G401.6 (cell line): ENCODE measurements at regions not wholly inside any gene's neighbourhood (a gene's known extent, or its start where the extent isn't known, plus 50 kb on each side); places are given as distances from the start of the nearest gene placed in this dataset.
"Not testable (repeated sequence)": the region's sequence is repeated elsewhere in the genome, so short reads cannot be mapped to it uniquely, and the experiment has no call there.

ENCODE experiments used
- FAIRE-seq: peaks from 2 replicates; lab custom pipeline; 2012; peaks lifted over from hg19 to GRCh38; lab: Jason Lieb, UNC

DNA sequence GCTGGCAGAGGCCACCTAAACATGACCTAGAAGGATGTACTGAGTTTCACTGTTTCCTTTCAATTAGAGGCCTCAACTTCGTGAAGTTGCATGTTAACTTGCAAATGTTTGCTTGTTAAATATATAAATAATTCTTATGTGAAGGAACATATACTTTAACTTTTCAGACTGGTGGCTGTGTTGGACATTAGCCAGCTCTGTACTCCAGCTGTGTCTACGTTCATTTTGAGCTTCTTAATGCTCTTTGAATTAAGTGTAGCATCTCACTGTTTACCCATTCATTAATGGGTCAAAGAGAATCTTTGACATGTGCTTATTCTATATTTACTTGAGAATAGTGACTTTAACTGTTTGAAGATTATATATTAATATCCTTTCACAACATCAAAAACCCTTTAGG is 823.2 kb upstream of the ID2 start:
- no peak for FAIRE-seq

- no peak for FAIRE-seq
Measured at GRCh38 chr2:7860693-7861092, 821.2 kb upstream of the ID2 start.

GRCh38 chr2:7861910-7862702 is 819.8 kb upstream of the ID2 start:
- FAIRE-seq = no peak

DNA sequence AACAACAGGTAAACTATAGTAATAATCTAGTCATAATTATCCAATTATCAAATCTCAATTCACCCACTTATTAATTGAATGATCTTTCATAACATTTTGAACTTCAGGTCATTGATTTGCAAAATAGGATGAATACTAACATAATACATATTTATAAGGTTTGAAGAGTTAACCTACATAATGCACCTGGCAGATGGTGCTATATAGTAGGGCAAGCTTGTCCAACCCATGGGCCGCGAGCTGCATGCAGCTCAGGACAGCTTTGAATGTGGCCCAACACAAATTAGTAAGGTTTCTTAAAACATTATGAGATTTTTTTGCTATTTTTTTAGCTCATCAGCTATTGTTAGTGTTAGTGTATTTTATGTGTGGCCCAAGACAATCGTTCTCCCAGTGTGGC is 815.8 kb upstream of the ID2 start:
- FAIRE-seq = no peak

GRCh38 chr2:7866825-7867224 is 815.0 kb upstream of the ID2 start:
- FAIRE-seq = no peak

DNA sequence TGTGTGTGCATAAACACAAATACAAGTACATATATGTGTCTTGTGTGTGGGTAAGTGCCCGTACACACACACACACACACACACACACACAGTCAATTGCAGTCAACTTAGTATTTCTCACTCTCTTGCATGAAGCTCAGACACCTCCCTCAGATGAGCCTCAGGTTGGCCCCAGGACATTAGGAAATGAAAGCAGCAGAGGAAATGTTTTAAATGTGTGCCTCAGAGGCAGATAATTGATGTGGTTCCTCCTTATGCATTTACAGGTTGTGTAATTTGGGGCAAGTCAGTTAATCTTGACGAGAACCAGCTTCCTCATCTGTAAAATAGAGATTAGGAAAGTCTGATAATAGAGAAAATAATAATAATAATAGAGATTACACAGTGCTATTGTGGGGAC is 814.0 kb upstream of the ID2 start:
- no peak for FAIRE-seq

DNA sequence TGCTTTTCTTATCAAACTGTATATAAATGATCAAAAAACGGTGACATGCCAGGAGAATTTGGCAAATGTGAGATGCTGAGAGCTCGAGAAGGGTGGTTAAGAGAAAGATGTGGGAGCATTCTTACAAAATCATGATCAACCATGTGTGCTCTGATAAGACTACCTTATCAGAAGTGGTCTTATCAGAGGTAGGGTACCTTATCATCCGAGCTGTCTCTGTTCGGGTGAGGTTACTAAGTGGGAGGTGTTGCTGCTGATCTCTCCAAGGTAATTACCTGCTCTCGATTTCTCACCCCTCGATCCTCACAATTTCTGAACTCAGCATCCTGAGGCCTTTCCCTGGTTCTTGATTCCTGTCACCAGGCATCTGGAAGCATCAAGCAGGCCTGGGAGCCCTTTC is 813.0 kb upstream of the ID2 start:
- FAIRE-seq = no peak

GRCh38 chr2:7876445-7876844 is 805.4 kb upstream of the ID2 start:
- not testable (repeated sequence) for FAIRE-seq

GRCh38 chr2:7878266-7878665 is 803.6 kb upstream of the ID2 start:
- not testable (repeated sequence) for FAIRE-seq

- FAIRE-seq = no peak
Measured at GRCh38 chr2:7878786-7879482, 802.9 kb upstream of the ID2 start.

DNA sequence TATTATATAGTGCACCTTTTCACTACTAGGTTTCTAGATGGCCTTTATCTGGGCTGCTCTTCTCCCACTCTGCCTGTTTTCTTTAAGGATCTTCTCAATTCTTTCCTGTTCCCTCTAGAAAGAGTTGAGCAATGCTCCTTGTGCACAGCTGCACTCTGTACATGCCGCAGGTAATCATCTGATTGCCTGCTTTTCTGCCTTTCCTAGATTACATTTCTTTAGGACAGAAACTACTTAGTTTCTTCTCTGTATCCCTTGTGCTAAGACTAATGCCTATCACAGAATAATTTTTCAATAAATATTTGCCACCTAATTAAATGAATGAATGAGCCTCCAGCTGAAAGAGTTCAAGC is 802.4 kb upstream of the ID2 start:
- no peak for FAIRE-seq

- FAIRE-seq = no peak
Measured at GRCh38 chr2:7880126-7880525, 801.7 kb upstream of the ID2 start.

DNA sequence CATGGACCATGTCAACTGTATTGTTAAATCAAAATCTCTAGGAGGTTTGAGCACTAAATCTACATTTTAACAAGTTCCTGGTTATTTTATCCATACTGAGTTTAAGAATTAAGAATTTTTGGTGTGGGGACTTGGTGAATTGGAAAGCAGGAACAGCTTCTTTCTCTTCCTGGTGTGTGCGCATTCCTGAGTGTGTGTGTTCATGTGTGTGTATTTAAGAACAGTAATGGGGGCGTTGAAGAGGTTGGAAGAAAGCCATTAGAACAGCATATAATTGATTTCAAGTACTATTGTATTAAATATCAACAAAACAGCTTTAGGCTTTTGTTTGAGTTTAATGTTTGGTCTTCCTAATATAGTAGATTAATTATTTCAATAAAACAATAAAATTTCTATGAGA is 801.3 kb upstream of the ID2 start:
- no peak for FAIRE-seq

- no peak for FAIRE-seq
Measured at GRCh38 chr2:7881063-7881462, 800.8 kb upstream of the ID2 start.

DNA sequence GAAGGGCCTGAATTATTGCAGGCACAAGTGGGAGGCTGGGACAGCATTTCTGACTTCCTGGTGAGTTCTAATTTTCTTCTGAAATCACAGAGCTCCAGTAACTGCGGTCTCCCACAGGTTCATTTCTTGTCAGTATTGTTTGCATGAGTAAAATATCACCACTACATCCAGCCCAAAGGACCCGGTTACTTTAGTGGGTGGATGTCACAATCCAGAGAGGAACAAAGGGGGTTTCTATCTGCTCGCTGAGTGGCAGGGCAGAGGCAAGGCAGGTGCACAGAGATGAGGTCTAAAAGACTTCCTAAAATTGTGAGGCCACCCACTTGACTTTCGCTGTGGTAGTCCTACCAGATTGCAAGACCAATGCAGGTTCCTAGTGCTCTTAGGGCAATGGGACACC is 800.4 kb upstream of the ID2 start:
- FAIRE-seq = no peak

DNA sequence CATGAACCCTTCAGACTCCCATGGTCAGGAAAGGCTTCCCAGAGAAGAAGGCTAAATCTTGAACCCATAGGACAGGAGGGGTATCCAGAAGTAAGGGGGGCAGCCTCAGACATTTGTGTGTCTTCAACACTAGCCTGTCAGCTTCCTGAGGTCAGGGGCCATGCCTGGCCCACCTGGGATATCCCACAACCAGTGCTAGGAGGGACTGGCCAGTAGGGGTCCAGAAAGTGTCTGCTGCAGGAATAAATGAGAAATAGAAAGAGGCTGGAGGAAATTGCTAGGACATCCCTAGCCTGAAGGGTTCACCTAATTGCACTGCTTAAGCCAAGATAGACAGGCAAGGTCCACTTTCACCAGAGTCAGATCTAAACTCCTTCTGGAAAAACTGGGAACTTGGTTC is 799.6 kb upstream of the ID2 start:
- no peak for FAIRE-seq

DNA sequence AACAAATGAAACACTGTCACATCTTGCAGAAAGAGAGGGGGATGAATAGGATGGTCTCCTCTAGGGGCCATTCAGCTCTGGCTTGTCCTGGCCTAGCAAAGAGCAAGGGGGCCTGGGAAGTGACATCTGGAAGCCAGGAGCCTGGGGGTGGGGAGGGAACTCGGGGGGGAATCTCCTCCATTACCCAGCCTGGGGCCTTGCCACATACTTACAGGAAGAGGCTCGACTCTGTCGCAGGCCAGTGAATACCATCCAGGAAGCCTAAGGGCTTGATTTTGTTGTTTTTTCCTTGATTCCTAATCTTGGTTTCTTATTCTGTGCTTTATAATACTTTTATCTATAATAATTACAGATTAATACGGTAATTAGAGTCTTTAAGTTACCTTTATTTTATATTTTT is 797.5 kb upstream of the ID2 start:
- FAIRE-seq = no peak

DNA sequence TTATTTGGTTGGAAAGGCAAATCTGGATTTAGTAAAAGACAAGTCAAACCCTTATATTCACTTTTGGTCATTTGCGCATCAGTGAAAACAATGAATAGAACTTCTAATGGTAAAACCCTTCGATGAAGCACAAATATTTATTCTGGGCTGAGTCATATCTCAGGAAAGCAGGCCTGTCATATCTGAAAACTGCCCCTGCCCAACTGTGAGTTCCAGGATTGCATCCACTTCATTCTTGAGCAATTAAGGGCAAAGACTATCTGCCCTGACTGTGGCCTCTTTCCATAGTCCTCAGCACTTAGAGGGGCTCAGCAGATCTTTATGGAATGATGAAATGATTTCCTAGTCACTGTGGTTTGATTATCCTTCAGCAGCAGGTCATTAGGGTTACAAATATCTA is 795.2 kb upstream of the ID2 start:
- no peak for FAIRE-seq

- no peak for FAIRE-seq
Measured at GRCh38 chr2:7887441-7887840, 794.4 kb upstream of the ID2 start.

DNA sequence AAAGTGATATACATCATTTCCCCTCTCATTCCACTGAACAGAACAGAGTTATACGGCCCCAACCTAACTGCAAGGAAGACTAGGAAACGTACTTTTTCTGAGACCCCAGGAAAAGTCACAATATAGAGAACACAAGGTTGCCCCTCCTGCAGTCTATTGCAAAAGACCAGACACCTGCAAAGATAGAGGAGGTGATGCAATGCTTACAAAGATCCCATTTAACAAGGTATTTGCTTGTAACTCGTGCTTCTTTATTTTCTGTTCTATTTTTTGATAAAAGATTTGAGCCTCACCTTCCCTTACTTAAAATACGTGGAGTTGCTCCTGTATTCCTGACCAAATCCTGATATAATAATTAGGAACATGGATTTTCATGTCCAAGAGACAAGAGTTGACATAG is 793.0 kb upstream of the ID2 start:
- FAIRE-seq = no peak

DNA sequence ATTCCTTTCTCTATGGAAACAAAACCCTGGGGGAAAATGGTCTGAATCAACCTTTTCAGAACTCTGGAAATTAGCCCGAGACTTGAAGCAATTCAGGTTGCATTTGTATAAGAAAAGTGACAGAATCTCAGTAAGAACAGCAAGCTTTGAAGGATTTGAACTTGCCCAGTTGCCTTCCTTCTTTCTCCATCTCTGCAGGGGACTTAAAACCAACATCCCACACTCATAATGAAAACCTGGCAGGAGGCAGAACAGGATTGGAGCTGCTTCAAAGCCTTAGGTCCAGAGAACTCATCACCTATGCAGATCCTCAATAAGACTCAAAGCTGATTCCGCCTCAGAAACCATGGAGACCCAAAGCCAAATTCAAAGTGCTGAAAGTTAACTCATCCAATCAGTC is 790.5 kb upstream of the ID2 start:
- FAIRE-seq = no peak

DNA sequence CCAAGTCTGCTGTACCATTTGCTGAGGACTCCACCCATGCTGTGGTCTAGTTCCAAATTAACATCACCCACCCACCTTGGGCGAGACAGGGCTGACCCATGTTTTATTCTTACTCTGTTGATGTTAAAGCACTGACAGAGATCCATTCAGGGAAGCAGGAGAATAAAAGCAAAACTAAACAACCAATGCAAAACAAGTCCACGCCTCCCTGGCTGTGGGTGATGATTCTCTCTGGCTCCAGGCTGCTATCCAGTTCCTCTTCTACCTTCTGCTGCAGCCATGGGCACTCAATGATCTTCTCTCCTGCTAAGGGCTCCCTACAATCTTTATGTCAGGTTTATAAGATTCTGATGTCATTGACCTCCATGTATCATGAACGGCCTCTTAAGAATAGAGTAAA is 786.6 kb upstream of the ID2 start:
- FAIRE-seq = no peak

GRCh38 chr2:7896940-7897487 is 784.8 kb upstream of the ID2 start:
- no peak for FAIRE-seq

DNA sequence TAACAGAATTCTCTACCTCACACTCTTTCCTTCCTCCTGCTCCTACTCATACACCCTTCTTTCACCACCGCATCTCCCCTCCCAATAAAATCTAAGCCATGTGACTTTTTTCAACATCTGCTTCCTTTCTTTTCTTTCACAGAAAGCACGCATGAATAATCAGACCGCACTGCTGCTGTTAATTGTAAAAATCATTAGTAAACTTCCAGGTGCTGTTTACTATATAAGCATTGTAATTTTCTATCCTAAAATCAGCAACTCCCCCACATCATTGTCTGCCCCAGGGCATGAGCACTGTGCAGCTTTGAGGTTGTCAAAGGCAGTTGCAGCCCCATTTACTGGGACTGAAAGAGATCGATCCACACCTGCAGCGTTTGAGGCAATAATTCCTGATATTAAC is 782.6 kb upstream of the ID2 start:
- no peak for FAIRE-seq
